ENCODE measurements at regions not wholly inside any gene's neighbourhood (a gene's known extent, or its start where the extent isn't known, plus 50 kb on each side); places are given as distances from the start of the nearest gene placed in this dataset.

DNA sequence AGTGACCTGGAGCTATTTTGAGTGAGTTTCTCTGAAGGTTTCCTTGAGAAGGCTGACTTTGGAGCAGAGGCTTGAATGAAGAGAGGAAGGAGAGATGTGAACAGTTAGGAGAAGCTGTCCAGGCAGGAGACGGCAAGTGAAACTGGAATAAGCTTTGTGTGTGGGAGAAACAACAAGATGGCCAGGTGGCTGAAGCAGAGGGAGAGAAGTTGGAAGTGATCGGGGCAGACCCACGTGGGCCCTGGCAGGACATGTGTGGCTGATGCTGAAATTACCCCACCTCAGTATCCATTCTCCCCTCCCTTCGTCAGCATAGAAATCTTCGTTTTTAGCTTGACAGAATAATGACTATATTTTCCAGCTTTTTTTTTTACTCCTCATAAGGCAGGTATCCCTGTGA, 809.2 kb upstream of the TMEM132C start:
- TF ChIP-seq CTCF (conservative IDR thresholded peaks at IDR 0.05; ENCODE audit: low read length), result no peak
- no peak for TF ChIP-seq EZH2phosphoT487 (IDR thresholded peaks at IDR 0.05; ENCODE audit: borderline replicate concordance, low read depth, low read length)
